ENCODE measurements at regions not wholly inside any gene's neighbourhood (a gene's known extent, or its start where the extent isn't known, plus 50 kb on each side); places are given as distances from the start of the nearest gene placed in this dataset.

- FAIRE-seq (no peak), DNase-seq (ENCODE audit: low read depth, low spot score) (no peak), ATAC-seq (no peak)
- no peaks in the 10 kb centered on the region for H3K4me1 ChIP-seq (ENCODE audit: control insufficient read depth, insufficient read depth, low read length)
- 14% methylated on average over 2 of the region's 2 CpGs for WGBS (ENCODE audit: insufficient coverage, insufficient replicate concordance, low lambda C conversion rate, missing lambda C conversion rate)
- in situ Hi-C loops (cut with MboI) (no loop called here), intact Hi-C loops (cut with micrococcal nuclease; ENCODE audit: unreplicated experiment) (no loop called here)
- H3K4me3 ChIP-seq = no peak overlapping the region
- H3K27ac ChIP-seq (ENCODE audit: control insufficient read depth, insufficient read depth) = no peak overlapping the region
- H3K4me2 ChIP-seq (ENCODE audit: control insufficient read depth, insufficient read depth) = no peak overlapping the region
- H3K9ac ChIP-seq (ENCODE audit: control insufficient read depth, insufficient read depth, low read length) = no peak overlapping the region
- no TSS peak for BruUV-seq (replicated peaks)
- no peaks in the 10 kb centered on the region for H4K20me1 ChIP-seq (ENCODE audit: control insufficient read depth, insufficient read depth)
- no peaks in the 10 kb centered on the region for H3K9me3 ChIP-seq (replicated peaks; ENCODE audit: control insufficient read depth, insufficient read depth, low read length)
- TF ChIP-seq NFYB (IDR thresholded peaks at IDR 0.05; ENCODE audit: insufficient read depth, low read depth, low read length) (no peak), REST (IDR thresholded peaks at IDR 0.05; ENCODE audit: low read depth, low read length) (no peak), HDAC2 (IDR thresholded peaks at IDR 0.05) (no peak), MTA3 (IDR thresholded peaks at IDR 0.05; ENCODE audit: borderline replicate concordance, low read length) (no peak), ZBTB4 (CRISPR knock-in tag; IDR thresholded peaks at IDR 0.05) (no peak), NR2F1 (conservative IDR thresholded peaks at IDR 0.05) (no peak), ZSCAN29 (IDR thresholded peaks at IDR 0.05) (no peak), ASH2L (IDR thresholded peaks at IDR 0.05; ENCODE audit: borderline replicate concordance, low read depth) (no peak), ETV6 (conservative IDR thresholded peaks at IDR 0.05 in 1 of 2, IDR thresholded peaks at IDR 0.05 in 1 of 2; ENCODE audit: borderline replicate concordance in 1 of 2, low read depth in 1 of 2) (no peak), MXI1 (IDR thresholded peaks at IDR 0.05; ENCODE audit: low read depth, low read length) (no peak), NFIC (IDR thresholded peaks at IDR 0.05; ENCODE audit: low read depth, low read length) (no peak)
- TF ChIP-seq, protein P1, sequence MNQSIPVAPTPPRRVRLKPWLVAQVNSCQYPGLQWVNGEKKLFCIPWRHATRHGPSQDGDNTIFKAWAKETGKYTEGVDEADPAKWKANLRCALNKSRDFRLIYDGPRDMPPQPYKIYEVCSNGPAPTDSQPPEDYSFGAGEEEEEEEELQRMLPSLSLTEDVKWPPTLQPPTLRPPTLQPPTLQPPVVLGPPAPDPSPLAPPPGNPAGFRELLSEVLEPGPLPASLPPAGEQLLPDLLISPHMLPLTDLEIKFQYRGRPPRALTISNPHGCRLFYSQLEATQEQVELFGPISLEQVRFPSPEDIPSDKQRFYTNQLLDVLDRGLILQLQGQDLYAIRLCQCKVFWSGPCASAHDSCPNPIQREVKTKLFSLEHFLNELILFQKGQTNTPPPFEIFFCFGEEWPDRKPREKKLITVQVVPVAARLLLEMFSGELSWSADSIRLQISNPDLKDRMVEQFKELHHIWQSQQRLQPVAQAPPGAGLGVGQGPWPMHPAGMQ (IDR thresholded peaks at IDR 0.05; ENCODE audit: borderline replicate concordance) = no peak
- TF ChIP-seq, protein P2, sequence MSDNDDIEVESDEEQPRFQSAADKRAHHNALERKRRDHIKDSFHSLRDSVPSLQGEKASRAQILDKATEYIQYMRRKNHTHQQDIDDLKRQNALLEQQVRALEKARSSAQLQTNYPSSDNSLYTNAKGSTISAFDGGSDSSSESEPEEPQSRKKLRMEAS (IDR thresholded peaks at IDR 0.05; ENCODE audit: low read depth, low read length) = no peak
- ChIA-PET SMC1A (ENCODE audit: uncharacterized antibody, unreplicated experiment) (no interaction called here), CTCF (interaction anchor here (1.7 kb wide), 1 partner anchor 9 kb away, joined by 4 read pairs; no protein-coding TSS in a partner anchor), POLR2A (no interaction called here), RAD21 (ENCODE audit: unreplicated experiment) (no interaction called here)
- H3K36me3 ChIP-seq (ENCODE audit: control insufficient read depth in 2 of 2, insufficient read depth in 2 of 2, low read length in 1 of 2) = no peaks in the 10 kb centered on the region
- H3K79me2 ChIP-seq (ENCODE audit: control insufficient read depth, insufficient read depth, low read length) = no peaks in the 10 kb centered on the region
- no peak overlapping the region for H2AFZ ChIP-seq (ENCODE audit: control insufficient read depth, low read depth, low read length)
- H3K27me3 ChIP-seq (replicated peaks in 1 of 2; ENCODE audit: control insufficient read depth in 2 of 2, insufficient read depth in 2 of 2, low read length in 1 of 2) = no peaks in the 10 kb centered on the region
These were observed 219.9 kb downstream of the CHD9NB start for GRCh38 chr16:52832771-52833170.

All from GM12878 (cell line).